GM12873 (cell line): ENCODE measurements at regions not wholly inside any gene's neighbourhood (a gene's known extent, or its start where the extent isn't known, plus 50 kb on each side); places are given as distances from the start of the nearest gene placed in this dataset.

Experiments used
- CTCF ChIP-seq: IDR thresholded peaks from 2 replicates; pipeline ENCODE4 v1.5.1; 2012; ENCODE audit warnings: low read depth, mild to moderate bottlenecking, moderate library complexity, low read length, control low read depth; ENCODE audit not compliant: insufficient read depth; ENCODE audit errors: missing control alignments

- TF ChIP-seq CTCF = no peak
Observed at GRCh38 chr2:82494739-82495138, 1964.3 kb downstream of the SUCLG1 start.

GRCh38 chr2:82491591-82491990 is 1967.5 kb downstream of the SUCLG1 start:
- TF ChIP-seq CTCF = no peak

DNA sequence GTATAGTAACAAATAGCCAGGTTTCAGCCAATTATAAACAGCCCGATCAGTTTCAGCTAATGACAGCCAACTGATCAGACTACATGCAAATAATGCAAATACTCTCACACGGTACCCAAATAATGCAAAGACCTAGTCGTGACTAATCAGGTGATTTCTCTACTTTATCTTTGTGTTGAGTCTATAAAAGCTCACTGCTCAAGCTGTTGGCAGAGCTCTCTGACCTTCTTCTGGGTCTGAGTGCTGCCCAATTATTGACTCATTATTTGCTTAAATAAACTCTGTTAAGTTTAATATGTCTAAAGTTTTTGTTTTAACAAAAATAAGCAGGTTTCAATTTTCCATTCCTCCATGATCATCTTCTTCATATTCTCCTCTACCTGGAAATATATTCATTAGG is 1971.7 kb downstream of the SUCLG1 start:
- no peak for TF ChIP-seq CTCF

GRCh38 chr2:82485701-82486100 is 1973.4 kb downstream of the SUCLG1 start:
- no peak for TF ChIP-seq CTCF

- TF ChIP-seq CTCF = no peak
Observed at GRCh38 chr2:82481207-82481606, 1977.9 kb downstream of the SUCLG1 start.

DNA sequence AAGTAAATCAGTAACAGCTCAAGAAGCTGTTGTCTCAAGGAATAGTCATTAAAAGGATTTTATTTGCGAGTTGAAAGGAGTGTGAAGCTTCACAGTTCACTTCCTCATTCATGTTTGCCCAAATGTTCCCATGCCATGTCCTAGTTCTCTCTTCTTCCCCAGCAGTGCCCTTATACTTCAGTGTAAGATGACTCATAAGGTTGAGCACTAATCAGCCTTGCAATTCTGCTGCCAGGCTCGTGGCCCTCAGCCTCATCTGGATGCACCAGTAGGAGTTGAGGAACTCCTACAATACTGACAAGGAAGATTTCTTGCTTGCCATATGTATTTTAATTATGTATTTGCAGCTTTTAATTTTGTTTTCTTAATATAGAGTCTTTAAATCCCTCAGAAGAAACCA is 1980.4 kb downstream of the SUCLG1 start:
- no peak for TF ChIP-seq CTCF

DNA sequence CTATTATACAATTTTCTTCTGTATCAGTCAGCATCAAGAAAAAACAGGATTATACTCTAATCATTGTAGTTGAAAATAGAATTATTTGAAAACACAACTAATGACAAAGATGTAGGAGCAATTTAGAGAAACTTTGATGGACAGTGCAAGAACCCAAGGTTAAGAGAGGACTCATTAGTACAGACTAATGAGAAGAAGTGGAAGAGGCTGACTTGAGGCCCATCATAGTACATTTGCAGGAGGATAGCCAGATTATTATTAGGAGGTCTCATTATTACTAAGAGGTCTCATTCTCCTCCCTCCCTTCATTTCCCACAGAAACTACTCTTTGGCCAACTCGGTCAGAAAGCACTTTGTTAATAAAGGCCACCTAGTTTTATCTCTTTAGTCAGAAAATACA is 1983.0 kb downstream of the SUCLG1 start:
- no peak for TF ChIP-seq CTCF

- no peak for TF ChIP-seq CTCF
Observed at GRCh38 chr2:82428251-82428650, 2030.8 kb downstream of the SUCLG1 start.
